NCI-H2029 (cell line): ENCODE measurements at regions not wholly inside any gene's neighbourhood (a gene's known extent, or its start where the extent isn't known, plus 50 kb on each side); places are given as distances from the start of the nearest gene placed in this dataset.
"Not testable (repeated sequence)": the region's sequence is repeated elsewhere in the genome, so short reads cannot be mapped to it uniquely, and the experiment has no call there.

Experiments used
- DNase-seq: peaks from one replicate; lab custom pipeline; 2025; lab: John Stamatoyannopoulos, UW

DNA sequence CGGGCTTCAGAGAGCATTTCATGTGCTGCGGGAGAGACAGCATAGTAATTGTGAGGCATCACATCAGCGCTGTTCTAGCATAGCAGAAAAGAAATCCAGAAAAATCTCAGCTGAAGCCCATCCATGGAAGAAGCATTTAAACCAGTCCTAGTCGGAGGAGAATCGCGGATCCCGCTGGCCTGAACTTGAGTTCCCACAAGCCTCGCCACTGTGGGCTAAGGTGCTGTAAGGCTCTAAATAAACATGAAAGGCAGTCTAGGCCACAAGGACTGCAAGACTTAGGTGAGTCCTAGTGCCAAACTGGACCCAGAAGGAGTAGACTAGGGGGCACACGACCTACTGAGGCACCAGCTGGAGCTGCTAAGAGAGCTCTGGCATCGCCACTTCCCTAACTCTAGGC, 1225.3 kb upstream of the CHAC2 start:
- DNase-seq = no peak

GRCh38 chr2:52539026-52539970, 1228.3 kb upstream of the CHAC2 start:
- no peak for DNase-seq

DNA sequence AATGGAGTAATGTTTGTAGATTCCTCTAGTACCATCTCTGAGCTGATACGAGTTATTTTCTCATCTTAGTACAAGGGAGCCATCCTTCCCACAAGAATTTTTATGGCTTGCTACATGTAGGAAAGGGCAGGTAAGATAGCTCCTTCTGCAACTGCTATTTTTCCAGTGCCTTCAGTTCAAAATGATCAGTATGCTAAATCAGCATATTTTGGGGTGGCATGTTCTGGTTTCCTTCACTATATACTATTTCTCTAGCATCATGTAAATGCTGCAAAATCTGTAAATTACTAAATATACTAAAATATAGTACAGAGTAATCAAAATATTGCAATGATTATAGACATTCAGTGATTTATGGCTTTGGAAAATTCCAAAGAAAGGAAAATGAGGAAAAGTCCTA, 1230.0 kb upstream of the CHAC2 start:
- no peak for DNase-seq

GRCh38 chr2:52536929-52537460, 1230.6 kb upstream of the CHAC2 start:
- peak; percentile 0 for DNase-seq

GRCh38 chr2:52532956-52533355, 1234.6 kb upstream of the CHAC2 start:
- DNase-seq = no peak

DNA sequence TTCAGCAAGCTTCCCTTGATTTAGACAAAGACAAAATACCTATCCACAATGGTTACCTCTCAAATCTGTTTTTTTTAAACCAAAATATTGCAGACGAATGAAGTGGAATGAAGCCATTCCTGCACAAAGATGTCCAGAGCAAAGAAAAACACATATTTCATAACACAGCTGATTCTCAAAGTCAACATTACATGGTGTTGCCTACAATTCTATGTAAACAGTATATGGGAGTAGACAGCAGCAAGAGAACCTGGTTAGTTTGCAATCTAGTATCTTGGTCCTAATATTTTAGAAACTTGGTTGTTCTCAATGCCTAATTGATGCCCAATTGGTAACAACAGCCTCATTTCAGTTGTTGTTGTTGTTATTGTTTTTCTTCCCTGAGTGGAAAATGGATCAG, 1240.9 kb upstream of the CHAC2 start:
- DNase-seq = no peak

GRCh38 chr2:52520644-52521043, 1247.0 kb upstream of the CHAC2 start:
- no peak for DNase-seq

DNA sequence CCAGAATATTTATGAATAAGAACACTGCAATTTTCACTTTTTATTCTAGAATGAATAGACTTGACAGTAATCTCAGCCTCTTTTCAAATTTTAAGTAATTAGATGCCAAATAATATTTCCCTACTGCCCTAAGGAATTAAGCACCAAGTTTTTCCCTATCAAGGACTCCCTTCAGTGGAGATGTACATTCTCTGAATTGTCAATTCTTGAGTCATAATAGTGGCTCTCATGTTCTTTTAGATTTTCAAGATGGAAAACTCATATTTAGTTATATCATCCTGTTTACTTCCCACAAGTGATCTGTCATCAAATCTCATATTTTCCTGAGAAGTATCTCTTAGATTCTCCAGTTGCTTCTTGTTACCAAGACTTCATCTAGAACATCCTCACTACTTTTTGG, 1248.9 kb upstream of the CHAC2 start:
- DNase-seq = no peak

GRCh38 chr2:52512760-52513159, 1254.8 kb upstream of the CHAC2 start:
- DNase-seq = no peak

DNA sequence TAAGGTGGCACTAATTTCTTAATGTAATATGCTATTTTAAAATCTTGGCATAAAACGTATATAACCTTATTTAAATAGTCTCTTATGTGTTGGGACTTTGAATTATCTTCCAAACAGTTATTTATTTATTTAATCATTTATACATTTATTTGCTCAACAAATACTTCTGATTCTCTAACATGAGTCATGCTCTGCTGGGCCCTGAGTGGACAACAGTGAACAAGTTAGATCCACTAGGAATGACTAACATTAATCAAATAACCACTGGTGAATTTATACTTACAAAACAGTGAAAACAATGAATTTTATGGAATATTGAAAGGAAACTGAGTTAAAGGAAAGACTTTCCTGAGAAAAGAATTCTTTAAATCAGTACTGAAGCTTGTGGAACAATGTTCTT, 1257.2 kb upstream of the CHAC2 start:
- no peak for DNase-seq

DNA sequence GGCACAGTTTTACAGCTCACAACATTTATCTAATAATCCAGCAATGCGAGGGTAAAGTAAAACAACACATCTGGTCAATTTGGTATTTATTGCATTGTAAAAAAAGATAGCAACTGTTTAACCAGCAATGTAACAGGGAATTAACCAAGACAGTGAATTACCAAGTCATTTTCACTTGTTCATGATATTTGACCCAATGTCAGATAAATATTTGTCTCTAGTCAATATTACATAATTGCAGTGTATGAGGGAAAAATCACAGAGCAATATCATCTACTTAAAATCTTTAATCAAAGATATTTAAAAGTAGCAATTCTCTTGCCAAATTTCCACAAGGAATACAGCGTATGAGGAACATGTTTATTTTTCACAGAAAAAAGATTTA, 1265.1 kb upstream of the CHAC2 start:
- no peak for DNase-seq

- no peak for DNase-seq
Measured at GRCh38 chr2:52501715-52502475, 1265.7 kb upstream of the CHAC2 start.

- DNase-seq = no peak
Measured at GRCh38 chr2:52500561-52500960, 1267.0 kb upstream of the CHAC2 start.

DNA sequence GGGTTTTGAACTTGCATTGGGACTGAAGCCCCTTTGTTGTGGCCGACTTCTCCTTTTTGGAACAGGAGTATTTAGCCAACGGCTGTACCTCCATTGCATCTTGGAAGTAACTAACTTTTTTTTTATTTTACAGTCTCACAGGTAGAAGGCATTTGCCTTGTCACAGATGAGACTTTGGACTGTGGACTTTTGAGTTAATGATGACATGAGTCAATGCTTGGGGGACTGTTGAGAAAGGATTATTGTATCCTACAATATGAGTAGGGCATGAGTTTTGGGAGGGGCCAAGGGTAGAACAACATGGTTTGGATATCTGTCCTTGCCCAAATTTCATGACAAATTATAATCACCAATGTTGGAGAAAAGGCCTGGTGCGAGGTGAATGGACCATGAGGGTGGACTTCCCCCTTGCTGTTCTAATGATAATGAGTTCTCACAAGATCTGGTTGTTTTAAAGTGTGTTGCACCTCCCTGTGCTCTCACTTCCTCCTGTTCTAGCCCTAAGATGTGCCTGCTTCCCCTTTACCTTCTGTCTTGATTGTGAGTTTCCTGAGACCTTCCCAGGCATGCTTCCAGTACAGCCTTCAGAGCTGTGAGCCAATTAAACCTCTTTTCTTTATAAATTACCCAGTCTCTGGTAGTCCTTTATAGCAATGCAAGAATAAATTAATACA, 1269.4 kb upstream of the CHAC2 start:
- DNase-seq = no peak

DNA sequence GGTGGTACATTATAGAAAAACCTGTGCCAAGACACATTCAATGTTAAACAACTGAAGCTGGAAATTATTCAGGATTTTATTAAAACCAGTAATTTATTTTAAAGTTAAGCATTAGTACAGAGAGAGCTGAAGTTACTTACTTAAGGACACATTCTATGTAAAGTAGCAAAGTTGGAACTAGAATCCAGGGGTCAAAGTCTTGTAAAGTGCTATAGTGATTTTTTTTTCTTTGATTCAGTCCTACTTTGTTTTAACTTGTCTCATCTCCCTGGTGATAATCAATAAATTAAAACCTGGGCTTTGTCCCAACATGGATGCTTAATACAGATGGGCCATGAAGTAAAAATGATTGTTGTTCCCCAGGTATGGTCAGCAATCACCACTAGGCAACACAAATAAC, 1271.8 kb upstream of the CHAC2 start:
- DNase-seq = no peak

DNA sequence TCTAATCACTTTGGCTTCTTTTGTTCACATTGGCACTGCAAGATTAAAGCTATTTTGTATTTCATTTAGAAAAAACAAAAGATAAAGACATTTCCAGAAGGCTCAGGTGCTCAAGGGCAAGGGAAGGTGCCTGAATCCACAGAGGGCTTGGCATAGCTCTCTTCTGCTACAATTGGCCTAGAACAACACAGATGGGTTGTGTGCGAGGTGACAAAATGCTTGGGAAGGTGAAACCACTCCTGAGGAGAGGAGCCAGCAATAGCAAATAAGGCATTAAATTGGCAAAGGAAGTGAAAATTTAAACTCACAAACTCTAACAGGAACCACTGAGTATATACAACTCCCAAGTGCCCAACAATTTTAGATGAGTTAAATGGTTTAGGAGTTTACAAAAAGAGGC, 1290.4 kb upstream of the CHAC2 start:
- no peak for DNase-seq

- DNase-seq = no peak
Measured at GRCh38 chr2:52475590-52475989, 1292.0 kb upstream of the CHAC2 start.

DNA sequence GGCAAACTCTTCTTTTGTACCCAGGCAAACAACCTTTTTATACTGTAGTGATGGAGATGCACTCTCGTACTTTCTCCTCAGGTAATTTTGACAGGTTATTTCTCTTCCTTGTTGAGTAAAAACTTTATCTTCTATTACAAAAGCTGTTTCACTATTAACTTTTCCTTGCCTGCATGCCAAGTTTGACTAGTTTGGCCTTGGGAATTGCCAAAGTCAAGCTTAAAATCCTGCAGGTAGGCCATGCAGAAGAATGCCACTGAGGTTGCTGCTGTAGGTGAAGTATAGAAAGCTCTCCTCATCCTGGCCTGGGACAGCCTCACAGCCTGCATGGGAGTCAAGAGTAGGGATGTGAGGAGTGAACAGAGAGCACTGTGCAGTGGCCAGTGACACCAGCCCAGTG, 1293.5 kb upstream of the CHAC2 start:
- DNase-seq = no peak

DNA sequence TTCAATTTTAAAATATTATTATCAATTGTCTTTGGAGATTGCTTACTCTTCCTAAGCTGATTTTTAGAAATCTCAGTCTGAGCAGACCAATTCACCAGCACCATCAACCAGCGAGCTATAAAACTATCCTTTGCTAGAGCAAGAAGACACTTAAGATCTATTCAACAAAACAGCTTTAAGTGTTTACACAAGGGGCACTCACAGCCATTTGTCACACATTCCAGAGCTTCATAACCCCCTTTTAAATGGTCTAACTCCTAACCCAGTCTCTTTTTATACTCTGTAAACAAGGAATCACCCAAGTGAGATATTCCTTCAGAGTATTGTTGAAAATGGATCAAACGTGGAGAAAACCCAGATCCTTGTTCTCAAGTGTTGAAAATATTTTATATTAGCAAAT, 1294.1 kb upstream of the CHAC2 start:
- no peak for DNase-seq

- not testable (repeated sequence) for DNase-seq
Measured at GRCh38 chr2:52470457-52470856, 1297.1 kb upstream of the CHAC2 start.

GRCh38 chr2:52467189-52467588, 1300.4 kb upstream of the CHAC2 start:
- DNase-seq = no peak

DNA sequence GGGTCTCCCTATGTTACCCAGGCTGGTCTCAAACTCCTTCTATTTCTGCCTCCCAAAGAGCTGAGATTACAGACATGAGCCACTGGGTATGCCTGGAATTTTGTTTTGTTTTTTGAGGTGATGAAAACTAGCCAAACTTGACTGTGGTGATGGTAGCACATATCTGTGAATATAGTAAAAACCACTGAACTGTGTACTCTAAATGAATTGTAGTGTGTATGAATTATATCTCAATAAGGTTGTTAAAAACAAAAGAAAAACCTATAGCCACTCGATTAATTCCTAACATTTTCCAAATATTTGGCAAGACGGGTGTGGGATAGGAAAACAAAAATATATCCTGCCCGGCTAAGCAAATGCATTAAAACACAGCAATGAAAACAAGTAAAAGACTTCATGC, 1302.3 kb upstream of the CHAC2 start:
- no peak for DNase-seq

GRCh38 chr2:52463457-52463856, 1304.1 kb upstream of the CHAC2 start:
- DNase-seq = no peak
